ENCODE measurements at regions not wholly inside any gene's neighbourhood (a gene's known extent, or its start where the extent isn't known, plus 50 kb on each side); places are given as distances from the start of the nearest gene placed in this dataset.

DNA sequence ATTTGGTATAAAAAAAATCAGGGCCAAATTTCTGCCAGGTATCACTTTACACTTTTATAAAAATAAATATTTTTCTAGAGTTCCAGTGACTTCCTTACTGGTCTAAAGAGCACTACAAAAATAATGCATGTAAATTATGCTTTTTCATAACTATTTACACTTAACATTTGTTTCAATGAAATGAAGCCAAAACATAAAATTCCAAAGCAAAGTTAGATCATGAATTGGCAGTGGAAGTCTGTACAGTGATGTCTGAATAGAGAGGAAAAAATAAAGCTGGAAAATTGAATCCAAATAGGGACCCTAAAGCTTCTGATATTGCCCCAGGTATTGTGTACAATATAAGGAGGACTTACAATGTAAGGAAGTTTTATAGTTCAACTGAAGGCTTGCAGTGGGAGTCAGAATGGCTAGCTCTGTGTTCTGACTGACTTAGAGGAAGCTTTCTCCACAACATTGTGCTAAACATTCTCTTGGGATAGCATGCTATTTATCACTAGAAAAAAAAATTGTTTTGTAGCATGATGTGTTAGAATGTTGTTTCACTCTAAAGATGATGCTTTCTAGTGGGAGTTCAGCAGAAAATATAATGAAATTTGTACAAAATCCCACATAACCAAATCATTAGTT is 288.2 kb upstream of the UGT8 start:
- no peak for TF ChIP-seq MXI1 (conservative IDR thresholded peaks at IDR 0.05; ENCODE audit: poor library complexity, severe bottlenecking)
- TF ChIP-seq, protein P1, sequence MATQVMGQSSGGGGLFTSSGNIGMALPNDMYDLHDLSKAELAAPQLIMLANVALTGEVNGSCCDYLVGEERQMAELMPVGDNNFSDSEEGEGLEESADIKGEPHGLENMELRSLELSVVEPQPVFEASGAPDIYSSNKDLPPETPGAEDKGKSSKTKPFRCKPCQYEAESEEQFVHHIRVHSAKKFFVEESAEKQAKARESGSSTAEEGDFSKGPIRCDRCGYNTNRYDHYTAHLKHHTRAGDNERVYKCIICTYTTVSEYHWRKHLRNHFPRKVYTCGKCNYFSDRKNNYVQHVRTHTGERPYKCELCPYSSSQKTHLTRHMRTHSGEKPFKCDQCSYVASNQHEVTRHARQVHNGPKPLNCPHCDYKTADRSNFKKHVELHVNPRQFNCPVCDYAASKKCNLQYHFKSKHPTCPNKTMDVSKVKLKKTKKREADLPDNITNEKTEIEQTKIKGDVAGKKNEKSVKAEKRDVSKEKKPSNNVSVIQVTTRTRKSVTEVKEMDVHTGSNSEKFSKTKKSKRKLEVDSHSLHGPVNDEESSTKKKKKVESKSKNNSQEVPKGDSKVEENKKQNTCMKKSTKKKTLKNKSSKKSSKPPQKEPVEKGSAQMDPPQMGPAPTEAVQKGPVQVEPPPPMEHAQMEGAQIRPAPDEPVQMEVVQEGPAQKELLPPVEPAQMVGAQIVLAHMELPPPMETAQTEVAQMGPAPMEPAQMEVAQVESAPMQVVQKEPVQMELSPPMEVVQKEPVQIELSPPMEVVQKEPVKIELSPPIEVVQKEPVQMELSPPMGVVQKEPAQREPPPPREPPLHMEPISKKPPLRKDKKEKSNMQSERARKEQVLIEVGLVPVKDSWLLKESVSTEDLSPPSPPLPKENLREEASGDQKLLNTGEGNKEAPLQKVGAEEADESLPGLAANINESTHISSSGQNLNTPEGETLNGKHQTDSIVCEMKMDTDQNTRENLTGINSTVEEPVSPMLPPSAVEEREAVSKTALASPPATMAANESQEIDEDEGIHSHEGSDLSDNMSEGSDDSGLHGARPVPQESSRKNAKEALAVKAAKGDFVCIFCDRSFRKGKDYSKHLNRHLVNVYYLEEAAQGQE (IDR thresholded peaks at IDR 0.05; ENCODE audit: borderline replicate concordance): no peak
- TF ChIP-seq TAF1 (IDR thresholded peaks at IDR 0.05; ENCODE audit: low read depth): no peak
- TF ChIP-seq EZH2 (IDR thresholded peaks at IDR 0.05; ENCODE audit: borderline replicate concordance, insufficient read depth, low read length, poor library complexity, severe bottlenecking): no peak
- TF ChIP-seq, protein P2, sequence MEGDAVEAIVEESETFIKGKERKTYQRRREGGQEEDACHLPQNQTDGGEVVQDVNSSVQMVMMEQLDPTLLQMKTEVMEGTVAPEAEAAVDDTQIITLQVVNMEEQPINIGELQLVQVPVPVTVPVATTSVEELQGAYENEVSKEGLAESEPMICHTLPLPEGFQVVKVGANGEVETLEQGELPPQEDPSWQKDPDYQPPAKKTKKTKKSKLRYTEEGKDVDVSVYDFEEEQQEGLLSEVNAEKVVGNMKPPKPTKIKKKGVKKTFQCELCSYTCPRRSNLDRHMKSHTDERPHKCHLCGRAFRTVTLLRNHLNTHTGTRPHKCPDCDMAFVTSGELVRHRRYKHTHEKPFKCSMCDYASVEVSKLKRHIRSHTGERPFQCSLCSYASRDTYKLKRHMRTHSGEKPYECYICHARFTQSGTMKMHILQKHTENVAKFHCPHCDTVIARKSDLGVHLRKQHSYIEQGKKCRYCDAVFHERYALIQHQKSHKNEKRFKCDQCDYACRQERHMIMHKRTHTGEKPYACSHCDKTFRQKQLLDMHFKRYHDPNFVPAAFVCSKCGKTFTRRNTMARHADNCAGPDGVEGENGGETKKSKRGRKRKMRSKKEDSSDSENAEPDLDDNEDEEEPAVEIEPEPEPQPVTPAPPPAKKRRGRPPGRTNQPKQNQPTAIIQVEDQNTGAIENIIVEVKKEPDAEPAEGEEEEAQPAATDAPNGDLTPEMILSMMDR (IDR thresholded peaks at IDR 0.05; ENCODE audit: poor library complexity, severe bottlenecking): no peak
- no peak for TF ChIP-seq SMC3 (conservative IDR thresholded peaks at IDR 0.05; ENCODE audit: poor library complexity)
- no peak for TF ChIP-seq POLR2AphosphoS5 (IDR thresholded peaks at IDR 0.05)
- TF ChIP-seq EP300 (conservative IDR thresholded peaks at IDR 0.05; ENCODE audit: poor library complexity, severe bottlenecking): no peak
- Histone ChIP-seq H3K4me3 (ENCODE audit: low read length) (no peak overlapping the region), H3K9ac (ENCODE audit: low read length) (no peak overlapping the region), H3K9me3 (ENCODE audit: low read length) (no peaks in the 10 kb centered on the region), H3K36me3 (ENCODE audit: insufficient read depth, low read length) (no peaks in the 10 kb centered on the region), H3K4me2 (ENCODE audit: low read length) (no peak overlapping the region), H3K9me2 (ENCODE audit: insufficient read depth, low read length) (no peaks in the 10 kb centered on the region), H3K27me3 (ENCODE audit: insufficient read depth, low read depth, low read length) (no peaks in the 10 kb centered on the region), H3K79me2 (replicated peaks; ENCODE audit: insufficient read depth, low read length) (no peaks in the 10 kb centered on the region), H3F3A (ENCODE audit: insufficient read depth, low read length, poor library complexity, severe bottlenecking) (no peaks in the 10 kb centered on the region), H4K20me1 (ENCODE audit: insufficient read depth) (no peaks in the 10 kb centered on the region), H3K27ac (ENCODE audit: low read length) (no peak overlapping the region), H2AFZ (ENCODE audit: low read depth, low read length) (no peak overlapping the region)

DNA sequence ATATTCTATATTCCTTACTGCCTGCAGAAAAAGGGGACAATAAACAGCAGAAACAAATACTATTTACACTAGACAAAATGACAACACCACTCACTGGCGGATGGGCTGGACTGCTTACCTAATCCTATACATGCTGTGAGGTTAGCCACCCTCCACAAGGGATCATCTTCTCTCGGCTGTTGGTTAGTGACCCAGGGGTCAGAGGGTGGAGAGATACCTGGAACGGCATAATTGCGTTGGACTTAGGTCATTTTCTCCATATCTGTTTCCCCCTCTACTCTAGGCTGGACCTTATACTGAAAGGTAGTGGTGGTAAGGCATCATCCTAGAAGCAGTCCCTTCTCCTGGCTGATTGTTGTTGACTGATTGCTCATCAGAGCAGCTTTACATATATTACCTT is 286.8 kb upstream of the UGT8 start:
- H3K9me2 ChIP-seq (ENCODE audit: insufficient read depth, low read length): no peaks in the 10 kb centered on the region
- H3K4me2 ChIP-seq (ENCODE audit: low read length): no peak overlapping the region
- no peak overlapping the region for H2AFZ ChIP-seq (ENCODE audit: low read depth, low read length)
- H3K79me2 ChIP-seq (replicated peaks; ENCODE audit: insufficient read depth, low read length): no peaks in the 10 kb centered on the region
- H3K9me3 ChIP-seq (ENCODE audit: low read length): no peaks in the 10 kb centered on the region
- H3K9ac ChIP-seq (ENCODE audit: low read length): no peak overlapping the region
- no peak overlapping the region for H3K27ac ChIP-seq (ENCODE audit: low read length)
- H3K27me3 ChIP-seq (ENCODE audit: insufficient read depth, low read depth, low read length): no peaks in the 10 kb centered on the region
- no peak overlapping the region for H3K4me3 ChIP-seq (ENCODE audit: low read length)
- H3K36me3 ChIP-seq (ENCODE audit: insufficient read depth, low read length): no peaks in the 10 kb centered on the region
- TF ChIP-seq TAF1 (IDR thresholded peaks at IDR 0.05; ENCODE audit: low read depth) (no peak), POLR2AphosphoS5 (IDR thresholded peaks at IDR 0.05) (no peak), RAD21 (conservative IDR thresholded peaks at IDR 0.05) (no peak), EP300 (conservative IDR thresholded peaks at IDR 0.05; ENCODE audit: poor library complexity, severe bottlenecking) (no peak), EZH2 (IDR thresholded peaks at IDR 0.05; ENCODE audit: borderline replicate concordance, insufficient read depth, low read length, poor library complexity, severe bottlenecking) (no peak), MXI1 (conservative IDR thresholded peaks at IDR 0.05; ENCODE audit: poor library complexity, severe bottlenecking) (no peak)
- TF ChIP-seq, protein P1 (IDR thresholded peaks at IDR 0.05; ENCODE audit: borderline replicate concordance): no peak
- TF ChIP-seq, protein P2 (IDR thresholded peaks at IDR 0.05; ENCODE audit: poor library complexity, severe bottlenecking): no peak
- H3F3A ChIP-seq (ENCODE audit: insufficient read depth, low read length, poor library complexity, severe bottlenecking): no peaks in the 10 kb centered on the region
- H4K20me1 ChIP-seq (ENCODE audit: insufficient read depth): no peaks in the 10 kb centered on the region
